ENCODE measurements at regions not wholly inside any gene's neighbourhood (a gene's known extent, or its start where the extent isn't known, plus 50 kb on each side); places are given as distances from the start of the nearest gene placed in this dataset.

- Histone ChIP-seq H3K4me3 (no peak overlapping the region), H3K9me3 (no peaks in the 10 kb centered on the region), H3K4me1 (no peaks in the 10 kb centered on the region), H3K27ac (no peak overlapping the region), H3K27me3 (no peaks in the 10 kb centered on the region), H3K36me3 (no peaks in the 10 kb centered on the region)
- WGBS (ENCODE audit: insufficient coverage, low coverage, low lambda C conversion rate, missing lambda C conversion rate): 43% methylated on average over 7 of the region's 7 CpGs
- intact Hi-C loops (cut with DNase I): no loop called here
- no peak for TF ChIP-seq POLR2A (IDR thresholded peaks at IDR 0.05)
- TF ChIP-seq CTCF (IDR thresholded peaks at IDR 0.05): no peak
- DNase-seq: no peak
- peak in 2 of 4 donors; percentile 18 to 49 for ATAC-seq
Observed at GRCh38 chr6:1053586-1053985, 258.3 kb upstream of the FOXQ1 start.

GRCh38 chr6:1052262-1052661 lies 259.6 kb upstream of the FOXQ1 start:
- no peak for DNase-seq
- no peaks in the 10 kb centered on the region for H3K9me3 ChIP-seq
- no peak for ATAC-seq
- intact Hi-C loops (cut with DNase I): no loop called here
- H3K36me3 ChIP-seq: no peaks in the 10 kb centered on the region
- no peaks in the 10 kb centered on the region for H3K4me1 ChIP-seq
- no peak overlapping the region for H3K27ac ChIP-seq
- H3K4me3 ChIP-seq: no peak overlapping the region
- no peaks in the 10 kb centered on the region for H3K27me3 ChIP-seq
- 62% methylated on average over 2 of the region's 3 CpGs for WGBS (ENCODE audit: insufficient coverage, low coverage, low lambda C conversion rate, missing lambda C conversion rate)
- TF ChIP-seq POLR2A (IDR thresholded peaks at IDR 0.05): no peak
- no peak for TF ChIP-seq CTCF (IDR thresholded peaks at IDR 0.05)

GRCh38 chr6:1049900-1050299 lies 262.0 kb upstream of the FOXQ1 start:
- intact Hi-C loops (cut with DNase I): no loop called here
- Histone ChIP-seq H3K36me3 (no peaks in the 10 kb centered on the region), H3K4me1 (peaks cover 0 to 1% (median 0%) of the 10 kb centered on the region in 4 donors), H3K4me3 (no peak overlapping the region), H3K27me3 (no peaks in the 10 kb centered on the region), H3K9me3 (no peaks in the 10 kb centered on the region), H3K27ac (no peak overlapping the region)
- WGBS (ENCODE audit: insufficient coverage, low coverage, low lambda C conversion rate, missing lambda C conversion rate): 71% methylated on average over 5 of the region's 5 CpGs
- TF ChIP-seq POLR2A (IDR thresholded peaks at IDR 0.05) (no peak), CTCF (IDR thresholded peaks at IDR 0.05) (no peak)
- ATAC-seq (no peak), DNase-seq (no peak)

- Histone ChIP-seq H3K4me1 (peaks cover 0 to 6% (median 0%) of the 10 kb centered on the region in 4 donors), H3K4me3 (no peak overlapping the region), H3K27ac (no peak overlapping the region), H3K27me3 (no peaks in the 10 kb centered on the region), H3K9me3 (no peaks in the 10 kb centered on the region), H3K36me3 (no peaks in the 10 kb centered on the region)
- TF ChIP-seq CTCF (IDR thresholded peaks at IDR 0.05): no peak
- no peak for TF ChIP-seq POLR2A (IDR thresholded peaks at IDR 0.05)
- ATAC-seq (no peak), DNase-seq (no peak)
- intact Hi-C loops (cut with DNase I): no loop called here
- 57% methylated on average over 1 of the region's 1 CpG for WGBS (ENCODE audit: insufficient coverage, low coverage, low lambda C conversion rate, missing lambda C conversion rate)
Observed at GRCh38 chr6:1049170-1049569, 262.7 kb upstream of the FOXQ1 start.

GRCh38 chr6:1047981-1048541 lies 263.8 kb upstream of the FOXQ1 start:
- no peak overlapping the region for H3K4me3 ChIP-seq
- 51% methylated on average over 12 of the region's 13 CpGs for WGBS (ENCODE audit: insufficient coverage, low coverage, low lambda C conversion rate, missing lambda C conversion rate)

More at GRCh38 chr6:1047981-1048541, 263.8 kb upstream of the FOXQ1 start:
- peak; percentile 37 to 75 (median 46) for ATAC-seq
- H3K9me3 ChIP-seq: no peaks in the 10 kb centered on the region
- H3K4me1 ChIP-seq: peaks cover 0 to 6% (median 0%) of the 10 kb centered on the region in 4 donors
- TF ChIP-seq CTCF (IDR thresholded peaks at IDR 0.05) (no peak), POLR2A (IDR thresholded peaks at IDR 0.05) (no peak)
- H3K36me3 ChIP-seq: no peaks in the 10 kb centered on the region
- H3K27ac ChIP-seq: no peak overlapping the region
- intact Hi-C loops (cut with DNase I): no loop called here
- no peak for DNase-seq
- no peaks in the 10 kb centered on the region for H3K27me3 ChIP-seq
